ENCODE measurements at regions not wholly inside any gene's neighbourhood (a gene's known extent, or its start where the extent isn't known, plus 50 kb on each side); places are given as distances from the start of the nearest gene placed in this dataset.

DNA sequence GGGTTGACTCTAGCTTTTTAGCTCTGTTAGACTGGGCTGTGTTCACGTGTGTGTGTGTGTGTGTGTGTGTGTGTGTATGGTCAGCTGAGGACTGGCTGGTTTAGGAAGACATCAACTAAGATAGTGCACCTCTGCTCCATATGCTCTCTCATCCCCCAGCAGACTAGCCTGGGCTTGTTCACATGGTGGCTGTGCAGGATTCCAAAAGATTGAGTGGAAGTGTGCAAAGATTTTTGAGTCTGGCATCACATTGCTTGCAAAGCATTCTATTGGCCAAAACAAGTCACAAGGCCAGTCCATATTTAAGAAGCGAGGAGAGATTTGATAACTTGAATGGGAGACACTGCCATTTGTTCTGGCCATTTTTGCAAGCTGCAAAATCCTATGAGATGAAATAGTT lies 79.7 kb upstream of the C11orf87 start:
- Histone ChIP-seq H3K4me3 (ENCODE audit: control insufficient read depth in 1 of 2, extremely low read depth in 1 of 2, low read length in 1 of 2) (no peak overlapping the region), H3K36me3 (ENCODE audit: control insufficient read depth in 2 of 2, extremely low read depth in 1 of 2, insufficient read depth in 1 of 2, low read length in 1 of 2) (no peaks in the 10 kb centered on the region), H3K27ac (ENCODE audit: low read length) (no peak overlapping the region), H3K27me3 (replicated peaks in 1 of 2; ENCODE audit: control insufficient read depth in 2 of 2, extremely low read depth in 1 of 2, insufficient read depth in 2 of 2, low read length in 1 of 2) (no peaks in the 10 kb centered on the region), H3K9me3 (no peaks in the 10 kb centered on the region), H3K4me1 (ENCODE audit: control insufficient read depth in 1 of 2, extremely low read depth in 1 of 2, insufficient read depth in 2 of 2, low read length in 2 of 2) (no peaks in the 10 kb centered on the region)
- Mint-ChIP-seq H3K9me3 (peaks cover 2 to 11% (median 5%) of the 10 kb centered on the region in 3 donors), H3K27me3 (no peaks in the 10 kb centered on the region), H3K4me3 (no peak overlapping the region), H3K4me1 (no peaks in the 10 kb centered on the region), H3K36me3 (no peaks in the 10 kb centered on the region), H3K27ac (no peak overlapping the region)
- no CpG with 5 or more reads among the region's 2 CpGs for WGBS (ENCODE audit: insufficient coverage)
- ATAC-seq (replicated peaks in 1 of 4): no peak
- CTCF ChIA-PET: interaction anchor here in 1 of 2 donors (0.6 kb wide), 1 partner anchor 40 kb away, joined by 3 read pairs; no protein-coding TSS in a partner anchor
- no peak for DNase-seq
- POLR2A ChIA-PET: no interaction called here

DNA sequence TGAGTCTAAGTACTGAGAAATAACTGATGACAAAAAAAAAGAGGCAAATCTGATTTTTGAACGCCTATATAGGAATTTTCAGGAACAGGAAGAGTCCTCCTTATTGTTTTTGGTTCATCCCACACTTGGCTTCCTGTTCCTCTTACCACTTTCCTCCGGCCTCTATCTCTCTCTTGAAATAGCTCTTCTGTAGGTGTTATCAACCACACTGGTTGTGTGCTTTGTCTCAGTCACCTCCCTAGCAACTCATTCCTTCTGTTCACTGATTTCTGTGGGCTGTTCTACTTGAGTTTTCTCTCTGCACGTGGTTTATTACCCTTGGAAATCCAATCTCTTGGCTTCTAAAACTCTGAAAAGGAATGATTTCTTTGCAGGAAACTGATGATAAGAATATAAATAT lies 78.7 kb upstream of the C11orf87 start:
- no peak overlapping the region for H3K27ac Mint-ChIP-seq
- peaks cover 2 to 15% (median 7%) of the 10 kb centered on the region in 3 donors for H3K9me3 Mint-ChIP-seq
- H3K27ac ChIP-seq (ENCODE audit: low read length): no peak overlapping the region
- H3K27me3 ChIP-seq (replicated peaks in 1 of 2; ENCODE audit: control insufficient read depth in 2 of 2, extremely low read depth in 1 of 2, insufficient read depth in 2 of 2, low read length in 1 of 2): no peaks in the 10 kb centered on the region
- H3K36me3 ChIP-seq (ENCODE audit: control insufficient read depth in 2 of 2, extremely low read depth in 1 of 2, insufficient read depth in 1 of 2, low read length in 1 of 2): no peaks in the 10 kb centered on the region
- no peaks in the 10 kb centered on the region for H3K27me3 Mint-ChIP-seq
- H3K36me3 Mint-ChIP-seq: no peaks in the 10 kb centered on the region
- WGBS (ENCODE audit: insufficient coverage): no CpG with 5 or more reads among the region's 3 CpGs
- no peaks in the 10 kb centered on the region for H3K4me1 Mint-ChIP-seq
- ChIA-PET CTCF (no interaction called here), POLR2A (no interaction called here)
- DNase-seq (no peak), ATAC-seq (replicated peaks in 1 of 4) (no peak)
- no peak overlapping the region for H3K4me3 Mint-ChIP-seq
- H3K4me1 ChIP-seq (ENCODE audit: control insufficient read depth in 1 of 2, extremely low read depth in 1 of 2, insufficient read depth in 2 of 2, low read length in 2 of 2): no peaks in the 10 kb centered on the region
- no peaks in the 10 kb centered on the region for H3K9me3 ChIP-seq
- H3K4me3 ChIP-seq (ENCODE audit: control insufficient read depth in 1 of 2, extremely low read depth in 1 of 2, low read length in 1 of 2): no peak overlapping the region

DNA sequence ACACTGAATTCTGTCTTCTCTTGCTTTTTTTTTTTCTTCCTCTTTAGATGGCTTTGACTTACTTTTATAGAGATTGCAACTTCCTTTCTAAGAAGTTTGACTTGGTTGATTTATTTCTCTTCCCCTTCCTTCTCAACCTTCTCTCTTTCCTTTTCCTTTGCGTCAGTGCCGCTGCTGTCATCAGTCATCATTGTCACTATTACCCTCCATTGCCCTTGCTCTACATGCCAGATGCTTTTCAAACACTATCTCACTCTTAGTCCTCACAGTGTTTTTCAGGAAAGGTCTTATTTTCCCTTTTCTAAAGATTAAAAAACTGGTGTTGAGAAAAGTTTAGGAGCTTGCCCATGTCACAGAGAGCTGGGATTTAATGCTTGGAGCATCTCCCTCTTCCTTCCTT lies 74.7 kb upstream of the C11orf87 start:
- Histone ChIP-seq H3K27ac (ENCODE audit: low read length) (no peak overlapping the region), H3K9me3 (no peaks in the 10 kb centered on the region), H3K36me3 (ENCODE audit: control insufficient read depth in 2 of 2, extremely low read depth in 1 of 2, insufficient read depth in 1 of 2, low read length in 1 of 2) (no peaks in the 10 kb centered on the region), H3K4me3 (ENCODE audit: control insufficient read depth in 1 of 2, extremely low read depth in 1 of 2, low read length in 1 of 2) (no peak overlapping the region), H3K27me3 (replicated peaks in 1 of 2; ENCODE audit: control insufficient read depth in 2 of 2, extremely low read depth in 1 of 2, insufficient read depth in 2 of 2, low read length in 1 of 2) (no peaks in the 10 kb centered on the region), H3K4me1 (ENCODE audit: control insufficient read depth in 1 of 2, extremely low read depth in 1 of 2, insufficient read depth in 2 of 2, low read length in 2 of 2) (no peaks in the 10 kb centered on the region)
- Mint-ChIP-seq H3K27ac (no peak overlapping the region), H3K4me3 (no peak overlapping the region), H3K9me3 (peaks cover 0 to 20% (median 5%) of the 10 kb centered on the region in 3 donors), H3K4me1 (no peaks in the 10 kb centered on the region), H3K27me3 (no peaks in the 10 kb centered on the region), H3K36me3 (no peaks in the 10 kb centered on the region)
- no peak for DNase-seq
- no peak for ATAC-seq (replicated peaks in 1 of 4)
- 56% methylated on average over 2 of the region's 2 CpGs for WGBS (ENCODE audit: insufficient coverage)
- ChIA-PET POLR2A (no interaction called here), CTCF (no interaction called here)

DNA sequence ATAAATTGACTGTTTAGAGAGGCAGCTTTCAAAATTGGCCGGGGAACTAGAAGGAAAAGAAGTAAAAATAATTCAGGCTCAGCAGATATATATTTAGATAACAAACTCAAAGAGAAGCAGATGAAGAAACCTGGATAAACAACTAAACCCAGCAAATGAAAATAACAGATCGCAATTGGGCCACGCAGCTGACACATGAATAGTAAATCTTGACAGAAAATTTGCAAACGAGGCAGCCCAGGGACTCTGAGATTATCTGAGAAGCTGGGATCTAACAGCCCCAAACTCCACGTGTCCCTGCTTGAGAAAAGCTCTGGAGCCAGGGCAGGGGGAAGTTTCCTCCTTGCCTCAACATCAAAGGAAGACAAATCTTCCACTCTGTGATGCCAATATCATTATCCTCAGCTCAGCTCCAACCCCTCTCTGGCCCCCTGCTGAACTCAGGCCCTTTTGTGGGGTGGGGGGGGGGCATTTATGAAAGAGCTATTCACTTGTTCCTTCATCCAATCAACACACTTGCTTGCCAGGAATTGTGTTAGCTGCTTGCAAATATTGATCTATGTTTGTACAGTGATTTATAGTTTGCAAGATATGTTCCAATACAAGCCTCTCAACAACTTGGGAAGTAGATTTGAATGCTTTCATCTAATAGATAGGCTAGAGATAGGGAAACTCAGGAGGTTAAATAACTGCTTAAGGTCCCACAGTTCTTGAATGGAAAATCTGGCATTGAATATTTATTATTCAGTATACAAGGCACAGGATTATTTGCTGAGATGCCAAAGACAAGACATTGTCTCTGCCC lies 72.5 kb upstream of the C11orf87 start:
- no peaks in the 10 kb centered on the region for H3K36me3 ChIP-seq (ENCODE audit: control insufficient read depth in 2 of 2, extremely low read depth in 1 of 2, insufficient read depth in 1 of 2, low read length in 1 of 2)

DNA sequence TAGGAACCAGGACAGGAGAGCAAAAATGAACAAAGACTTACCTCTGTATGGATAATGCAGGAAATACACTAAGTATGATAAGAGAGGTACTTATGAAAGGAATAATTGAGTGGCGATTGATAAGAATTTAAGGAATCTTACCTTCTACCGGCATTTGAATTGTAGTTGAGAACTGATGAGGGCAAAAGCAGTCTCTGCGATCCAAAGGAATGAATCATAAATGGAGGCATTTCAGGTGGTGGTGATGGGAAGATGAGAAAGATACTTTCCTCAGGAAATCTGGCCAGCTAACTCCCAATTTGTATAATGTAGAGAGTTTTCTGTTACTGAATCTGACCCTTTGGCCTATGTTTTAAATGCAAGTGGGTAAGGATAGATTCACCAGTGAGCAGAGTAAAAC lies 71.9 kb upstream of the C11orf87 start:
- H3K27ac Mint-ChIP-seq: no peak overlapping the region
- Histone ChIP-seq H3K36me3 (ENCODE audit: control insufficient read depth in 2 of 2, extremely low read depth in 1 of 2, insufficient read depth in 1 of 2, low read length in 1 of 2) (no peaks in the 10 kb centered on the region), H3K27ac (ENCODE audit: low read length) (no peak overlapping the region), H3K9me3 (no peaks in the 10 kb centered on the region), H3K4me3 (ENCODE audit: control insufficient read depth in 1 of 2, extremely low read depth in 1 of 2, low read length in 1 of 2) (no peak overlapping the region), H3K4me1 (ENCODE audit: control insufficient read depth in 1 of 2, extremely low read depth in 1 of 2, insufficient read depth in 2 of 2, low read length in 2 of 2) (no peaks in the 10 kb centered on the region), H3K27me3 (replicated peaks in 1 of 2; ENCODE audit: control insufficient read depth in 2 of 2, extremely low read depth in 1 of 2, insufficient read depth in 2 of 2, low read length in 1 of 2) (no peaks in the 10 kb centered on the region)
- 94% methylated on average over 2 of the region's 3 CpGs for WGBS (ENCODE audit: insufficient coverage)
- peaks cover 0 to 20% (median 4%) of the 10 kb centered on the region in 3 donors for H3K9me3 Mint-ChIP-seq
- ATAC-seq (replicated peaks in 1 of 4): no peak
- ChIA-PET POLR2A (no interaction called here), CTCF (no interaction called here)
- DNase-seq: no peak
- H3K4me3 Mint-ChIP-seq: no peak overlapping the region
- no peaks in the 10 kb centered on the region for H3K4me1 Mint-ChIP-seq
- H3K27me3 Mint-ChIP-seq: no peaks in the 10 kb centered on the region
- H3K36me3 Mint-ChIP-seq: no peaks in the 10 kb centered on the region

More for the DNA sequence above, 72.5 kb upstream of the C11orf87 start:
- no peaks in the 10 kb centered on the region for H3K4me1 ChIP-seq (ENCODE audit: control insufficient read depth in 1 of 2, extremely low read depth in 1 of 2, insufficient read depth in 2 of 2, low read length in 2 of 2)
- ChIA-PET POLR2A (no interaction called here), CTCF (no interaction called here)
- H3K27ac ChIP-seq (ENCODE audit: low read length): no peak overlapping the region
- no peak overlapping the region for H3K27ac Mint-ChIP-seq
- H3K4me3 ChIP-seq (ENCODE audit: control insufficient read depth in 1 of 2, extremely low read depth in 1 of 2, low read length in 1 of 2): no peak overlapping the region
- ATAC-seq (replicated peaks in 1 of 4) (no peak), DNase-seq (no peak)
- peaks cover 0 to 22% (median 4%) of the 10 kb centered on the region in 3 donors for H3K9me3 Mint-ChIP-seq
- no peak overlapping the region for H3K4me3 Mint-ChIP-seq
- no peaks in the 10 kb centered on the region for H3K27me3 Mint-ChIP-seq
- no peaks in the 10 kb centered on the region for H3K36me3 Mint-ChIP-seq
- no peaks in the 10 kb centered on the region for H3K4me1 Mint-ChIP-seq
- WGBS (ENCODE audit: insufficient coverage): 71% methylated on average over 3 of the region's 5 CpGs
- no peaks in the 10 kb centered on the region for H3K9me3 ChIP-seq
- no peaks in the 10 kb centered on the region for H3K27me3 ChIP-seq (replicated peaks in 1 of 2; ENCODE audit: control insufficient read depth in 2 of 2, extremely low read depth in 1 of 2, insufficient read depth in 2 of 2, low read length in 1 of 2)

DNA sequence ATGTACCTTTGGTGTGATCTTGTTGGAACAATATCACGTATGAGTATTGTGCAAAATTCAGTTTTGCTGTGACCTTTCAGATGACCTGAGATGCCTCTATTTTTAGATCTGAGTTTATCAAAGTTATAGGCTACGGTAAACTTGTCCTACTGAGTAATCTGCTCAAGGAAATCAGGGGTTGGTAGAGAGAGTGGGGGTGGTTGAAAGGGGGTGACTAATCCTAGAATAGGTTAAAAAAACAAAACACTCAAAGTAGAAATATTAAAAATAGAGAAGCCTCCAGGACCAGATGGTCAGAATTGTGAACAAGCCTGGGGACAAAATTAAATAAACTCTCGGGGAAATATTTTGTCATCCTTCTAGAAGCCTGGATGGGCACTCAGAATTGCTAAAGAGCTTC lies 59.9 kb upstream of the C11orf87 start:
- Mint-ChIP-seq H3K27ac (no peak overlapping the region), H3K27me3 (no peaks in the 10 kb centered on the region), H3K9me3 (no peaks in the 10 kb centered on the region), H3K36me3 (no peaks in the 10 kb centered on the region), H3K4me1 (no peaks in the 10 kb centered on the region), H3K4me3 (no peak overlapping the region)
- ATAC-seq (replicated peaks in 1 of 4) (no peak), DNase-seq (no peak)
- Histone ChIP-seq H3K27me3 (replicated peaks in 1 of 2; ENCODE audit: control insufficient read depth in 2 of 2, extremely low read depth in 1 of 2, insufficient read depth in 2 of 2, low read length in 1 of 2) (no peaks in the 10 kb centered on the region), H3K36me3 (ENCODE audit: control insufficient read depth in 2 of 2, extremely low read depth in 1 of 2, insufficient read depth in 1 of 2, low read length in 1 of 2) (no peaks in the 10 kb centered on the region), H3K9me3 (no peaks in the 10 kb centered on the region), H3K4me3 (ENCODE audit: control insufficient read depth in 1 of 2, extremely low read depth in 1 of 2, low read length in 1 of 2) (no peak overlapping the region), H3K4me1 (ENCODE audit: control insufficient read depth in 1 of 2, extremely low read depth in 1 of 2, insufficient read depth in 2 of 2, low read length in 2 of 2) (no peaks in the 10 kb centered on the region), H3K27ac (ENCODE audit: low read length) (no peak overlapping the region)
- ChIA-PET CTCF (no interaction called here), POLR2A (no interaction called here)
- WGBS (ENCODE audit: insufficient coverage): no CpG with 5 or more reads among the region's 3 CpGs

DNA sequence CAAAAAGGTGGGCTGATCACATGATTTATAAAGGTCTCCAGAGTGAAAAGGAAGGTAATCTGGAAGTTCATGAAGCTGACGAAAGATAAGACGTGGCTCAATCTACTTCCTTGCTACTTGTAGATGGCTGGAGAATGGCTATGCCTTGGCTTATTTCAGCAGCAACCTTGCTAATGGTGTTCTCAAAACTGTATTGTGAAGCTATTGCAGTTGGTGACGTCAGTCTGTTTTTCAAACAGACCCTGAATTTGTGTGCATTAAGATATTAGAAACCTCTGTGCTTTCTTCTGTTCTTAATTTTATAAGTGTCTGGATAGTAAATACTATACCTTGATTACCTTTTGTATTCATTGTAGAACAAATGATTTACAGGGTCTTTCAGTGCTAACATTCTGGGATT lies 58.3 kb upstream of the C11orf87 start:
- Mint-ChIP-seq H3K27me3 (no peaks in the 10 kb centered on the region), H3K4me3 (no peak overlapping the region), H3K4me1 (no peaks in the 10 kb centered on the region), H3K9me3 (no peaks in the 10 kb centered on the region), H3K27ac (no peak overlapping the region), H3K36me3 (no peaks in the 10 kb centered on the region)
- Histone ChIP-seq H3K27ac (ENCODE audit: low read length) (no peak overlapping the region), H3K4me1 (ENCODE audit: control insufficient read depth in 1 of 2, extremely low read depth in 1 of 2, insufficient read depth in 2 of 2, low read length in 2 of 2) (no peaks in the 10 kb centered on the region), H3K27me3 (replicated peaks in 1 of 2; ENCODE audit: control insufficient read depth in 2 of 2, extremely low read depth in 1 of 2, insufficient read depth in 2 of 2, low read length in 1 of 2) (no peaks in the 10 kb centered on the region), H3K4me3 (ENCODE audit: control insufficient read depth in 1 of 2, extremely low read depth in 1 of 2, low read length in 1 of 2) (no peak overlapping the region), H3K9me3 (no peaks in the 10 kb centered on the region), H3K36me3 (ENCODE audit: control insufficient read depth in 2 of 2, extremely low read depth in 1 of 2, insufficient read depth in 1 of 2, low read length in 1 of 2) (no peaks in the 10 kb centered on the region)
- DNase-seq (no peak), ATAC-seq (replicated peaks in 1 of 4) (no peak)
- ChIA-PET CTCF (no interaction called here), POLR2A (no interaction called here)
- 79% methylated on average over 2 of the region's 3 CpGs for WGBS (ENCODE audit: insufficient coverage)
